ENCODE measurements at regions not wholly inside any gene's neighbourhood (a gene's known extent, or its start where the extent isn't known, plus 50 kb on each side); places are given as distances from the start of the nearest gene placed in this dataset.

DNA sequence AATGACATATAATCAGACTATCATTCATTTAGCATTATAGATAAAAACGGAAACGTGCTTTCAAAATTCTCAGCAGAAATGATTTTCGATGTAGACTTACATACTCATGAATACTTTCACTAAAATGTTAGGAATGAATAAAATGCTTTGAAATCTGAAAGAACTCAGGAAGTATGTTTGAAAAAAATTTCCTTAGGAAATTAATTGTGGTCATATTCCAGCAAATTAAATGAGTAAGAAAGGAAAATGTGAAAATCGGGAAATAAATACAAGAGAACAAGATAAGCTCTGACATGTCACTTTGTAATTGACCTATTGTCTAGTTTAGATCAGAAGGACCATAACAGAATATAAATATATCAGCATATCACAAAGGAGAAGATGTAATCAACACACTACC, 981.0 kb upstream of the CDH2 start:
- H3K9me3 ChIP-seq (ENCODE audit: control insufficient read depth in 2 of 2, low read length in 2 of 2) = peaks cover 9 to 14% of the 10 kb centered on the region in 2 experiments
- H3K9me3 Mint-ChIP-seq = peaks cover 0 to 31% (median 8%) of the 10 kb centered on the region in 7 donors
- no peaks in the 10 kb centered on the region for H3K36me3 ChIP-seq (ENCODE audit: control insufficient read depth, insufficient read depth, low read length)
- no peak overlapping the region for H3K27ac ChIP-seq (ENCODE audit: insufficient read depth, low read length, poor library complexity, severe bottlenecking)
- no peak overlapping the region for H3K27ac Mint-ChIP-seq
- no peak for ATAC-seq (ENCODE audit: low read depth in 2 of 2)
- no peak overlapping the region for H3K4me3 ChIP-seq (ENCODE audit: low read depth, low read length)
- no peaks in the 10 kb centered on the region for H3K4me1 ChIP-seq (ENCODE audit: control insufficient read depth, insufficient read depth, low read length, poor library complexity, severe bottlenecking)
- DNase-seq = no peak
- no peaks in the 10 kb centered on the region for H3K27me3 Mint-ChIP-seq
- H3K4me1 Mint-ChIP-seq = no peaks in the 10 kb centered on the region
- H3K27me3 ChIP-seq (ENCODE audit: control insufficient read depth, insufficient read depth, low read length) = no peaks in the 10 kb centered on the region
- no peak overlapping the region for H3K4me3 Mint-ChIP-seq
- H3K36me3 Mint-ChIP-seq = no peaks in the 10 kb centered on the region

DNA sequence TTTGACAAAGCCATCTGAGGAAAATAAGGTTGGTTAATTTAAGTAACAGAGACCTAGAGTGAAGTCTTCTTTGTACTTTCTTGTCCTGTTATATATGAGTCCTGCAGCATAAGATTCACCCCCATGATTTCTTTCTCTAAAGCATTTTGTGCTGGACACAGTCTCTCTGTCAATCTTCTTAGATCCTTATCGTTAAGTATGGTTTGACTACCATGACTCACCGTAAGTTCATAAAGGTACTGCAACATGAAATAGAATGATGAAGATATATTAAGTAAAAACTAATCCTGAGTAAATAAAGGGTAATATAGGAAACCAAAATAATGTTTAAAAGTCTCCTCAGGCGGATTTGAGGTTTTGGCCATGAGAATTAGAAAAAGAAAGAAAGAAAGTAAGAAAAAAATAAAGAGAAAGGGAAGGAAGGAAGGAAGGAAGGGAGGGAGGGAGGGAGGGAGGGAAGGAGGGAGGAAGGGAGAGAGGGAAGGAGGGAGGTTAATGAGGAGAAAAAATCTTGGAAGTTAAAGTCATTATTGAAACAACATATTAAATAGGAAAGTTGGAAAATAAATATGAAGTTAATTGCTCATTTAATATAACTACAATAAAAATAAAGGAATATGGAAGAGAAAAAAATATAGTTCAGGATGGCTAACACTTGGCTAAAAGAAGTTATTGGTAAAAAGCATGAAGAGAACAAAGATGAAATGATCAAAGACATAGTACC, 980.3 kb upstream of the CDH2 start:
- no peaks in the 10 kb centered on the region for H3K27me3 ChIP-seq (ENCODE audit: control insufficient read depth, insufficient read depth, low read length)
- H3K27ac Mint-ChIP-seq = no peak overlapping the region
- ATAC-seq (ENCODE audit: low read depth in 2 of 2) = no peak
- H3K4me1 Mint-ChIP-seq = no peaks in the 10 kb centered on the region
- H3K27ac ChIP-seq (ENCODE audit: insufficient read depth, low read length, poor library complexity, severe bottlenecking) = no peak overlapping the region
- no peak overlapping the region for H3K4me3 Mint-ChIP-seq
- no peak for DNase-seq
- peaks cover 9 to 14% of the 10 kb centered on the region in 2 experiments for H3K9me3 ChIP-seq (ENCODE audit: control insufficient read depth in 2 of 2, low read length in 2 of 2)
- H3K9me3 Mint-ChIP-seq = peaks cover 0 to 32% (median 8%) of the 10 kb centered on the region in 7 donors
- no peaks in the 10 kb centered on the region for H3K4me1 ChIP-seq (ENCODE audit: control insufficient read depth, insufficient read depth, low read length, poor library complexity, severe bottlenecking)
- no peaks in the 10 kb centered on the region for H3K36me3 ChIP-seq (ENCODE audit: control insufficient read depth, insufficient read depth, low read length)
- no peaks in the 10 kb centered on the region for H3K27me3 Mint-ChIP-seq
- no peak overlapping the region for H3K4me3 ChIP-seq (ENCODE audit: low read depth, low read length)
- no peaks in the 10 kb centered on the region for H3K36me3 Mint-ChIP-seq

DNA sequence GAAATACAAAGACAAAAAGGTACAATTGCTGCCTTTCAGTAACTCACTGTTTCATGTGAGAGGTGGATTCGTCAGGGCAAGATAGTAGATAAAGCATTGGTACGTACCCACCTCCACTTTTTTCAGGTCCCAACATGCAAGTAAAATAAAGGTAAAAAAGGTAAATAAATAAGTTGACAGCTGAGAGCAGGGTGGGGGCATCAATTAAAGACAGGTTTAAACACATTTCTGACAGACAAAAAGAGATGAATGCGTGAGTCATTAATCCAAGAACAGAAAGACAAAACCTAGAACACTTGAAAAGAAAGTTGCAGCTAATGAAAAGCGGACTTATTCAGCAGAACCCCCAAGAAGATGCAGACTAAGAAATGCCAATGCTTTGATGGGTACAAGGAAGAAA, 979.6 kb upstream of the CDH2 start:
- Histone ChIP-seq H3K4me1 (ENCODE audit: control insufficient read depth, insufficient read depth, low read length, poor library complexity, severe bottlenecking) (no peaks in the 10 kb centered on the region), H3K27me3 (ENCODE audit: control insufficient read depth, insufficient read depth, low read length) (no peaks in the 10 kb centered on the region), H3K36me3 (ENCODE audit: control insufficient read depth, insufficient read depth, low read length) (no peaks in the 10 kb centered on the region), H3K4me3 (ENCODE audit: low read depth, low read length) (no peak overlapping the region), H3K9me3 (ENCODE audit: control insufficient read depth in 2 of 2, low read length in 2 of 2) (peaks cover 9 to 14% of the 10 kb centered on the region in 2 experiments), H3K27ac (ENCODE audit: insufficient read depth, low read length, poor library complexity, severe bottlenecking) (no peak overlapping the region)
- H3K9me3 Mint-ChIP-seq = peaks cover 0 to 32% (median 8%) of the 10 kb centered on the region in 7 donors
- no peak overlapping the region for H3K27ac Mint-ChIP-seq
- H3K36me3 Mint-ChIP-seq = no peaks in the 10 kb centered on the region
- no peaks in the 10 kb centered on the region for H3K4me1 Mint-ChIP-seq
- no peak for ATAC-seq (ENCODE audit: low read depth in 2 of 2)
- no peak for DNase-seq
- no peaks in the 10 kb centered on the region for H3K27me3 Mint-ChIP-seq
- no peak overlapping the region for H3K4me3 Mint-ChIP-seq

DNA sequence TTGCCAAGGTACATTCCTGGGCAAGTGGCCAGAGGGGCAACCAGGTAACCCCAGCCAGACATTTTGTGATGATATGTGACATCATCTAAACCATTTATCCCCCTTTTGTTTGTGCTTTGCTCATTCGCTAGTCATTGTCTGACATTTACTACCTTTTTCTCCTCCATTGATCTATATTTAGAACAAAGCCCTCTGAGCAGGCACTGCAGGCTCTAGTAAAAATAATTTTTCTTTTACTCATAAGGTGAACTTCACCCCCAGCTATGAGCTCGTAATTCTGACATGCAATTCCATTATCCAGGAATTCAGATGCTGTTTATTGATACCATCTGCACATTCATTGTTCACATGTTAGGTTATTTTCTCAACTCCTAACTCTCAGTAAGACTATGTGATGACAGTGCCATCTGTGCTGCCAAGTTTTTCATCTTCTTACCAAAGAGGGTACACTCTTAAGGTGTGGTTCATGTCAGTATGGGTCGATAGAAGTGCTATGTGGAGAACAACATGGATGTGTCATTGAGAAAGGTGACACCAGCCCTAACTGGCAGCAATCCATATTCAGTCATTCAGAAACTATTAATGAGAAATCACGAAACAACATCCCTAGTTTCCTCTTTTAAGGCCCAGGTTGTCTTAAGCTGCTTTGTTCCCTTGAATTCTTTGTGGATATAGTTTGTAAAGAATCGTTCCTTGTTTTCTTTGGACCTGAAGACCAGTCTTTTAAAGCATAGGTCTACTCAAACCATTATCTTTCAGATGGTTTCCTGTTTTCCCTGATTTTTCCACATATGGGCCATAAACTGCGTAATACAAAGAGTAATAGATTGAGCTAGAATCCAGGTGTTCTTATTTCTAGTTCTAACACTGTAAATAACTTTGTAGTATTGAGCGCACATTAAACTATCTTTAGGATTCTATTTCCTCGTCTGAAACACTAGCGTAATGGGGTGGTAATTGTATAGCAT, 978.1 kb upstream of the CDH2 start:
- no peak overlapping the region for H3K4me3 ChIP-seq (ENCODE audit: low read depth, low read length)
- no peak overlapping the region for H3K27ac ChIP-seq (ENCODE audit: insufficient read depth, low read length, poor library complexity, severe bottlenecking)
- H3K27me3 ChIP-seq (ENCODE audit: control insufficient read depth, insufficient read depth, low read length) = no peaks in the 10 kb centered on the region
- ATAC-seq (ENCODE audit: low read depth in 2 of 2) = no peak
- peaks cover 0 to 35% (median 8%) of the 10 kb centered on the region in 7 donors for H3K9me3 Mint-ChIP-seq
- H3K36me3 ChIP-seq (ENCODE audit: control insufficient read depth, insufficient read depth, low read length) = no peaks in the 10 kb centered on the region
- peaks cover 6 to 11% of the 10 kb centered on the region in 2 experiments for H3K9me3 ChIP-seq (ENCODE audit: control insufficient read depth in 2 of 2, low read length in 2 of 2)
- no peak overlapping the region for H3K27ac Mint-ChIP-seq
- DNase-seq = no peak
- no peaks in the 10 kb centered on the region for H3K36me3 Mint-ChIP-seq
- no peaks in the 10 kb centered on the region for H3K27me3 Mint-ChIP-seq
- no peak overlapping the region for H3K4me3 Mint-ChIP-seq
- H3K4me1 Mint-ChIP-seq = no peaks in the 10 kb centered on the region
- no peaks in the 10 kb centered on the region for H3K4me1 ChIP-seq (ENCODE audit: control insufficient read depth, insufficient read depth, low read length, poor library complexity, severe bottlenecking)

DNA sequence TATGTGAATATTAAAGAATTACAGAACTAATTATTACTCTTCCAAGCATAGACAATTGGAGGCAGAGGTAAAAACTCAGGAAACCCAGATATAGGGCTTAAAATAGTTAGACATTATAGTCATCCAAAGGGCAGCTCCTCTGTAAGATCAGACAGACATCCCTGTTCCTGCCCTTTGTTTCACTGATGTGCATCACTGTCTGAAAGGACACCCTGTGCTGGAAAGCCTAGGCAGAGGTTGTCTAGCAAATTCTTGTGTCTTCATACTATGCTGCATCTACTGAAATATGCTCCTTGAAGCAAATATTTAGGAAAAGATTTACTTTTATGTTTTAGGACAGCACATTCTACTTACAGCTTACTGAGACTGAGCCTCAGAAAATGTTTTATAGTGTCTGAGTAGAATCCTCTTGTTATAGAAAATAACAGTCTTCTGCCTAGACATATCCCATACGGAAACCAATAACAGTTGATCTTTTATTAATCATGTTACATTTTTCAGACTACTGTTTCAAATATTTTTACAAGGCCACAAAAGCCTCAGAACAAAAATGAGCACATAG, 977.3 kb upstream of the CDH2 start:
- H3K27ac ChIP-seq (ENCODE audit: insufficient read depth, low read length, poor library complexity, severe bottlenecking) = no peak overlapping the region
- Mint-ChIP-seq H3K27ac (no peak overlapping the region), H3K36me3 (no peaks in the 10 kb centered on the region), H3K4me3 (no peak overlapping the region), H3K9me3 (peaks cover 0 to 40% (median 7%) of the 10 kb centered on the region in 7 donors), H3K4me1 (no peaks in the 10 kb centered on the region), H3K27me3 (no peaks in the 10 kb centered on the region)
- H3K4me1 ChIP-seq (ENCODE audit: control insufficient read depth, insufficient read depth, low read length, poor library complexity, severe bottlenecking) = no peaks in the 10 kb centered on the region
- H3K27me3 ChIP-seq (ENCODE audit: control insufficient read depth, insufficient read depth, low read length) = no peaks in the 10 kb centered on the region
- DNase-seq = no peak
- H3K36me3 ChIP-seq (ENCODE audit: control insufficient read depth, insufficient read depth, low read length) = no peaks in the 10 kb centered on the region
- H3K4me3 ChIP-seq (ENCODE audit: low read depth, low read length) = no peak overlapping the region
- ATAC-seq (ENCODE audit: low read depth in 2 of 2) = no peak
- H3K9me3 ChIP-seq (ENCODE audit: control insufficient read depth in 2 of 2, low read length in 2 of 2) = peaks cover 5 to 11% of the 10 kb centered on the region in 2 experiments

DNA sequence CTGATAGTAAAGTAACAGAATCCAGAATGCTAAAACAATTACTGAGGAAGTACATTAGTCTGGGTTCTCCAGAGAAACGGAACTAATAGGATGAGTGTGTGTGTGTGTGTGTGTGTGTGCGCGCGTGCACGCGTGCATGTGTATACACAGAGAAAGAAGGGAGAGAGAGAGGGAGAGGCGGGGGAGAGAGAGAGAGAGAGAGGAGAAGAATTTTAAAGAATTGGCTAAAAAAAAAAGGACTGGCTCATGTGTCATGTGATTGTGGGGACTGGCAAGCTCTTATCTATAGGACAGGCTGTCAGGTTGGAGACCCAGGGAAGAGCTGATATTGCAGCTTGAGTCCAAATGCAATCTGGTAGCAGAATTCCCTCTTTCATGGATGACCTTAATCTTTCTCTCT, 976.2 kb upstream of the CDH2 start:
- Mint-ChIP-seq H3K27me3 (no peaks in the 10 kb centered on the region), H3K4me1 (no peaks in the 10 kb centered on the region), H3K27ac (no peak overlapping the region), H3K36me3 (no peaks in the 10 kb centered on the region), H3K9me3 (peaks cover 0 to 44% (median 7%) of the 10 kb centered on the region in 7 donors), H3K4me3 (no peak overlapping the region)
- H3K4me1 ChIP-seq (ENCODE audit: control insufficient read depth, insufficient read depth, low read length, poor library complexity, severe bottlenecking) = no peaks in the 10 kb centered on the region
- peaks cover 3 to 11% of the 10 kb centered on the region in 2 experiments for H3K9me3 ChIP-seq (ENCODE audit: control insufficient read depth in 2 of 2, low read length in 2 of 2)
- no peak overlapping the region for H3K4me3 ChIP-seq (ENCODE audit: low read depth, low read length)
- no peak overlapping the region for H3K27ac ChIP-seq (ENCODE audit: insufficient read depth, low read length, poor library complexity, severe bottlenecking)
- ATAC-seq (ENCODE audit: low read depth in 2 of 2) (no peak), DNase-seq (no peak)
- no peaks in the 10 kb centered on the region for H3K27me3 ChIP-seq (ENCODE audit: control insufficient read depth, insufficient read depth, low read length)
- H3K36me3 ChIP-seq (ENCODE audit: control insufficient read depth, insufficient read depth, low read length) = no peaks in the 10 kb centered on the region

DNA sequence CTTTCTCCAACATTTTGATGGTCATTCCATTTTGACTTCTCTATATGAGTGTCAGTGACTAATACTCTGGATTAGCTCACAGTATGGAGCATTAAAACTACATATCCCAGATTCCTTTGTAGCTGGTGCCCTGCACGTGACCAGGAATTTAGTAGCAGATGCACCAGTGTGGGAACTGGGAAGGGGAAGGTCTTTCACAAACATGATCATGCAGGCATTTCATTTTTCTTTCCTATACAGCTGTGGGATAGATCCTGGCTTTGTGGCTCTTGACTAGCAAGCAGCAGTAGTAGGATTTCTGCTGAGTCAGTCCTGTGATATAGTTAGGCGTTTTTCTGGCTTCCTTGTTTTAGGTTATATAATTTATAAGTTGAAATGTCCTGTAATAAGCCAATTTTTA, 971.0 kb upstream of the CDH2 start:
- DNase-seq = no peak
- no peaks in the 10 kb centered on the region for H3K36me3 Mint-ChIP-seq
- peaks cover 0 to 27% (median 6%) of the 10 kb centered on the region in 7 donors for H3K9me3 Mint-ChIP-seq
- no peak overlapping the region for H3K27ac Mint-ChIP-seq
- H3K4me3 ChIP-seq (ENCODE audit: low read depth, low read length) = no peak overlapping the region
- H3K4me1 Mint-ChIP-seq = no peaks in the 10 kb centered on the region
- no peaks in the 10 kb centered on the region for H3K27me3 Mint-ChIP-seq
- ATAC-seq (ENCODE audit: low read depth in 2 of 2) = no peak
- H3K4me1 ChIP-seq (ENCODE audit: control insufficient read depth, insufficient read depth, low read length, poor library complexity, severe bottlenecking) = no peaks in the 10 kb centered on the region
- no peak overlapping the region for H3K27ac ChIP-seq (ENCODE audit: insufficient read depth, low read length, poor library complexity, severe bottlenecking)
- H3K36me3 ChIP-seq (ENCODE audit: control insufficient read depth, insufficient read depth, low read length) = no peaks in the 10 kb centered on the region
- no peaks in the 10 kb centered on the region for H3K27me3 ChIP-seq (ENCODE audit: control insufficient read depth, insufficient read depth, low read length)
- peaks cover 4 to 6% of the 10 kb centered on the region in 2 experiments for H3K9me3 ChIP-seq (ENCODE audit: control insufficient read depth in 2 of 2, low read length in 2 of 2)
- no peak overlapping the region for H3K4me3 Mint-ChIP-seq

Data from CD4-positive, CD25-positive, alpha-beta regulatory T cell (primary cell).